Suppressor macrophage treated with lipopolysaccharide for 4 hours (primary cell): ENCODE measurements at regions not wholly inside any gene's neighbourhood (a gene's known extent, or its start where the extent isn't known, plus 50 kb on each side); places are given as distances from the start of the nearest gene placed in this dataset.

Experiments
- DNase-seq: peaks from one replicate; pipeline ENCODE4 v3.0.0-alpha.2; 2020

DNA sequence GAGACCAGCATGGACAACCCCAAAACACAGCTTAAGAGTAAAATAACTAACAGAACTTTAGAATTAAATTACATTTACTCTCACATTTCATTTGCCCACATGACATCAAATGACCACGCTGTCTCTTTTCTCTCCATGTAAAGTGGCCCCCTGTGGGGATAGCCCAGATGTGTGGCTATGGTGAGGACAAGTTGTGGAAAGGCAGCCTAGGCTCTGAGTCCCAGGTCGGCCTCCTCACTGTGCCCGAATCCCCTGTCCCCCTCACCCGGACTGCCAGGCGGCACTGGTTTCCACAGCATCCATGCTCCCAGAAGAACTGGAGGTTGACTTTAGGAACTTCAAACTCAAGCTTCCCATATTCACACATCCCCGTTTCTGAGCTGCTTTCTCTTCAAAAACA, 111.8 kb upstream of the UQCRFS1 start:
- no peak for DNase-seq

DNA sequence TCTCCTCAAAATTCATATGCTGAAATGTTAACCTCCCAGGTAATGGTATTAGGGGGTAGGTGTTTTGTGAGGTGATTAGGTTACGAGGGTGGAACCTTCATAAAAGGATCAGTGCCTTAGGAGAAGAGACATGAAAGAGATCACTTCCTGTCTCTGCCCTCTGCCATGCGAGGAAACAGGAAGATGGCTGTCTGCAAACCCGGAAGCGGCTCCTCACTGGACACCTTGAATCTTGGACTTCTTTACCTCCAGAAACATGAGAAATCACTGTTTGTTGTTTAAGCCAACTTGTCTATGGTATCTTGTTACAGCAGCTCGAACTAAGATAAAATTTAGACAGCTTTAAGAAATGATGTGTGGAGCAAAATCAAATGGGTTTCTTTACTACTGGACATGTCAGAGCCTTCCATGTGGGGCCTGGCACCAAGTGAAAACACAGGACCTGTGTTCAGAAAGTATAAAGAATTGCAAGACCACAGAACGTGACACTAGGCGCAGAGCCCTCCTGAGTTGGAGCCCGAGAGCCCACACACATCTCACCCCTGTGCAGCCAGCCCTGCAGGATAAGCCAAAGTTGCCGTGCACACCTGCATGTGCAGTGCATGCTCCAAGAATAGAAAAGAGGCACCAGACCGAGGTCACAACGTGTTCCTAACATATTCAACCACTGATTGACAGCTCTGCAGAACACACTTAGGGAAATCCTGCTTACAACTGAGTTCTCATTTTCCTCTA, 112.5 kb upstream of the UQCRFS1 start:
- no peak for DNase-seq

DNA sequence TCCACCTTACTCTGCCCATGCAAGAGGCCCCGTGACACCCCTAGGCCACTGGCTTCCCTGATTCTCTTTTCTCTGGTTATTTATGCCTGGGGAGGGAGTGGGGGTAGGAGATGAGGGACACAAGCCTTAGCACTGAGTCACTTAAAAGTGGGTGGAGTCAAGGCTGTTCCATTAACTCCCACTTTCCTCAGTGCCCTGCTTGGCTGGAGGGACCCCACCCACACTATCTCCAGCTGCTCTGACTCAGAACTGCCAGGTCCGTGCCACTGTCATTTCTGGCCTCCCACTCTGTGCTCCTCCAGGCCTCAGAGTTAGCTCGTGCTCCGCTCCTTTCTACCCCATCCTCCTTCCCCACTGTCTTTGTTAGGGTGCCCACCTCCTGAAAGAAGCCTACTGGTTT, 113.4 kb upstream of the UQCRFS1 start:
- no peak for DNase-seq

DNA sequence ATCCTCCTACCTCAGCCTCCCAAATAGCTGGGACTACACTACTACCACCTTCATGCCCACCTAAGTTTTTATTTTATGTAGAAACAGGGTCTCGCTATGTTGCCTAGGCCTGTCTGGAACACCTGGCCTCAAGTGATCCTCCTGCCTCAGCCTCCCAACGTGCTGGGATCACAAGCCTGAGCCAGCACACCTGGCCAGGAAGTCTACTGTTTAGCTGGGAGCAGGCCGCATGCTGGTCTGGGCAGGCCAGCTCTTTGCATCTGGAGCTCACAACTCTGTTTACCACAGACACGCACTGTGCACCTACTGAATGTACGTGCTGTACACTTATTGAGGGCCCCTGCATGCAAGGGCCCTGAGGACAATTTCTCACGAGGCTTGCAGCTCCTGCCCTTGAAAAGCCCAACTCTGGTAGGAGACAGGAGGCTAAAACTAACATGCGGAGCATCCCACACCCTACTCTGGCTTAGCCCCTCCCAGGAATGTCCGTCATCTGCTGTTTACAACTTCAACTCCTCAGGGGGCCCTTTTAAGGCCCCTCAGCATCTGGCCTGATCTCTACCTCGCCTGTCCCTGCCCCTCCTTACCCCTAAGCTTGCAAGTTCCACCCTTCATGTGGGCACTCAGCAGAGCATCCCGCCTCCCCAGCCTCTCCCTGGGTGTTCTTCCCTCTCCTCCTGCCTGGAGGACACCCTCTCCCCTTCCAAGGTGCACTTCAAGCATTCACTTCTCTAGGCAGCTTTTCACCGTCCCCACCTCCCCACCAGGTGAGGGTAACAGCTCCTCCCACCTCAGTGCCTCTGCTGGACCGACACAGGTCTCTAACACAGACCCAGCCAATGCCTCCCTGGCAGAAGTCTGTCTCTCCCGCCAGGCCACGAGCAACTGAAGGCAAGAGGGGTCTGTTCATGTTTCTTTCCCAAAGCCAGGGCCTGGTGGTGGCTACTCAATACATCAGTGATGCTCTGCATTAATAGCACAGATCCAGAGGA, 114.2 kb upstream of the UQCRFS1 start:
- no peak for DNase-seq

DNA sequence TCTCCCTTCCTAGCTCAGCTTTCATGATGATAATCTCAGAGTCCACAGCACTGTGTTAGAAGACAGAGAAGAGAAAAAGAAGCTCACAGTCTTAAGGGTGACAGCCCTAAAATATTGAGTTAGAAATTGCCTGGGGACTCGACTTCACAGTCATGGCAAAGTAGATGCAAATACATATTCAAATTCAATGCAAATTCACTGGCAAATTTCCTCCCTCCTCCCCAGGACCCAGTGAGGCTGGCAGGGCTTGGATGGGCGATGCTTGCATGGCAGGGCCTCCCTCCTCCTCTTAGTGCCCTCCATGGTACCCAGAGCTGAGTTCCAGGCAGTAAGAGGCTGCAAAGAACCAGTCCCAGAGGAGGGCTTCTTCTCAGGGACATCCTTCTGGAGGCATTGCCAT, 115.6 kb upstream of the UQCRFS1 start:
- DNase-seq, result no peak

DNA sequence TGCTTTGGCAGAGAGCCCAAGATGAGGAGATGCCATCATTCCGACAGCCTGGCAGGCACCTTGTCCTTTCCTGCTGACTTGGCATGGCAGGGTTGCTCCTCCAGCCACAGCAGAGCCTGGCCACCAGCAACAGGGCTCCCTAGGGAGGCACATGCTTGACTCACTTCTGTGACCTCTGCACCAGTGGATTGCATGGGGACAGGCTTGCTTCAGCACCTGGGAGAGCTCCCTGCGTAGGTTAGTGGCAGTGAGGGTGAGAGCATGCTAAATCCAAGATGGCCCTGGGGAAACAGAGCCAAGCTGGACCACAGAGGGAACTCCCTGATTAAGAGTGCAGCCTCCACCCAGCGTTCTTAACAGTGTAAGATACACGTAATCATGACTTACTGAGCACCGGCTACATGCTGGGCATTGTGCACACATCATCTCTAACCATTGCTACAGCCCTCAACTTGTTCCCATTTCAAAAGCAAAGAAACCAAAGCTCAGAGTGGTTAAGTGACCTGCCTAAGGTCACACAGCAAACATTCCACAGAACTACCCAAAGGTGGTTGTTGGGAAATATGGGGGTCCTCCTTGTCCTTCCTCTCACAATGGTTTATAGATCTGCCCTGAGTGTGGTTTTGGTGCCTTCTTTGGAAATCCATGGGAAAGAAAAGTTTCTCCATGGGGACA, 116.6 kb upstream of the UQCRFS1 start:
- no peak for DNase-seq

DNA sequence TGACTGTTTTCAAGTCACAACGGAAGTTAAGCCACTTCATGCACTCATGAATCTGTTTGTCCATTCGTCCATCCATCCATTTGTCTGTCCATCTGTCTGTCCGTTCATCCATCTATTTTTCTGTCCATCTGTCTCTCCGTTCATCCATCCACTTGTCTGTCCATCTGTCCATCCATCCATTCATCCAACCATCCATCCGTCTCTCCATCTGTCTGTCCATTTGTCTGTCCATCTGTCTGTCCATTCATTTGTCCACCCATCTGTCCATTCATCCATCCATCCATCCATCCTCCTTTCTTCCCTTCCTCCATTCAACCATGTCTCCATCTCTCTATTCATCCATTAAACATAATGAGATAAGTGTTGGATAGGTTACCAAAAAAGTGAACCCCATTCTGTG, 123.5 kb upstream of the UQCRFS1 start:
- DNase-seq, result no peak

DNA sequence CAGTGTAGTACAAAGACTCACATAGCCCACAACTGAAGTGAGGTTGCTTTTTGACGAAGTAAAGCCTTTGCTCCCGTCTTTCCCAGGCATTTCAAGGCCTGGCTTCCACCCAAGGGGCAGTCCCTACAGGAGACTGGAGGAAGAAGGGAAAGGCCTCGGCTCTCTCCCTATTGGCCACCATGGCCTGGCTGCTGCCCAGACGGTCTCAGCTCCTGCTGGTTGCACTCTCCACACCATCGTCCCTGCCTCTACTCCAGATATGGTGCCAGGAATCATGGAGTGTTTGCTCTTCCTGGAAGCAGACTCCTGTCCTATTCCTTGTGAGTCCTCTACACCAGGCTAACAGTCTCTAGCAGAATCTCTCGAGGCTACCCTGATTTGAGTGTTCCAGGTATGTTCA, 124.1 kb upstream of the UQCRFS1 start:
- DNase-seq, result no peak

DNA sequence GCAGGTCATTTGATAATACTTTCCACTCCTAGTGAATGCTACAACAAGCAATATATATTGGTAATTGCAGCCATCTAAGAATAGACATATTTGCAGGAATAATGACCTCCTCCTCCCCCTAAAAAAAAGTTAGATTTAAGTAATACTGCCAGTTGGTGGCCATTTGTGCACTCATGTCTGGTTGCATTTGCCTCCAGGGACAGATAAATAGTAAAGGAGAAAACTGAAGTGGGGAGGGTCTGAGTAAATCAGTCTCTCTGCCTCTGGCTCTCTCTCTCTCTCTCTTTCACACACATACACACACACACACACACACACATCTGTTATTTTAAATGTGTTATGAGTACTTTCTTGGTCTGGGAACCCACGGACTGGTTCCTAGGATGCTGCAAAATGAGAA, 125.5 kb upstream of the UQCRFS1 start:
- no peak for DNase-seq

DNA sequence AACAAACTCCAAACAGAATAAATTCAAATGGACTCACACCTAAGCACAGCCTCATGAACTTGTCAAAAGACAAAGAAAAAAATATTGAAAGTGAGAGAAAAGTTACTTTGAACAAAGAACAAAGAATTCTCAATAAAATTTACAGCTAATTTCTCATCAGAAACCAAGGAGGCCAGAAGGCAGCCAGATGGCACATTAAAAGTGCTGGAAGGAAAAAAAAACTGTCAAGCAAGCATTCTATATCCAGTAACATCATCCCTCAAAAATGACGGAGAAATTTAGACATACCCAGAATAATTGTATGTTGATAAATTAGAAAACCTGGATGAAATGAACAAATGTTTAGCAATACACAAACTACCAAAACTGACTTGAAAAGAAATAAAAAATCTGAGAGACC, 129.8 kb upstream of the UQCRFS1 start:
- DNase-seq, result no peak

DNA sequence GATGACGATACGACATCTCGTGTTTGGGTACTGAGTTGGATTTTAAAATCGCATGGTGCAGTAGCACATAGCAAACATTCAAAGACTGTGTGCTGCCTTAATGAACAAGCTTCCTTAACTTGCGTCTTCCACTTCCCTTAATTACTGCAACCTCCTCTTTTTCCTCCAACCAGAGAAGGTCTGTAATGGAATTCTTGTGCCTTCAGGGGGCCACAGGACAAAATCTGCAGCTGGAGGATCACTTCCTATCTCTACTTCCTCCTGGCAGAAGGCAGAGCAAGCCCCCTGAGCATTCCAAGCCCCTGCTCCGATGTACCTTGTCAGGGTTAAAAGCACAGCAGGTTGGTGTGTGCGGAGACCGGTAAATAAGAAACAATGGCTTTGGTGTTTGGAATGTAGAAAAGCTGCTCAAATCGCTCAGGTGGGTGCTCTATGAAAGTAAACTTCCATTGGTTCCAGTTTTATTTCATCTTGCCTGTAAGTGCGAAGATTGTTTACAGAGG, 151.3 kb upstream of the UQCRFS1 start:
- no peak for DNase-seq

DNA sequence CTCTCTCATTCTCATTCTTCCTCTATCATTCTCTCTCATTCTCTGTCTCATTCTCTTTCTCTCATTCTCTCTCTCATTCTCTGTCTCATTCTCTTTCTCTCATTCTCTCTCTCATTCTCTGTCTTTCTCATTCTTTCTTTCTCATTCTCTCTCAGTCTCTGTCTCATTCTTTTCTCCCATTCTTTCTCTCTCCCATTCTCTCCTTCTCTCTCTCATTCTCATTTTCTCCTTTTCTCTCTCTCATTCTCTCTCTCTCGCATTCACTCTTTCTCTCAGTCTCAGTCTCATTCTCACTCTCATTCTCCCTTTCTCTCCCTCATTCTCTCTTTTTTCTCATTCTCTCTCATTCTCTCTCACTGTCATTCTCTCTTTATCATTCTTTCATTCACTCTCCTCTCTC, 152.0 kb upstream of the UQCRFS1 start:
- DNase-seq, result no peak

DNA sequence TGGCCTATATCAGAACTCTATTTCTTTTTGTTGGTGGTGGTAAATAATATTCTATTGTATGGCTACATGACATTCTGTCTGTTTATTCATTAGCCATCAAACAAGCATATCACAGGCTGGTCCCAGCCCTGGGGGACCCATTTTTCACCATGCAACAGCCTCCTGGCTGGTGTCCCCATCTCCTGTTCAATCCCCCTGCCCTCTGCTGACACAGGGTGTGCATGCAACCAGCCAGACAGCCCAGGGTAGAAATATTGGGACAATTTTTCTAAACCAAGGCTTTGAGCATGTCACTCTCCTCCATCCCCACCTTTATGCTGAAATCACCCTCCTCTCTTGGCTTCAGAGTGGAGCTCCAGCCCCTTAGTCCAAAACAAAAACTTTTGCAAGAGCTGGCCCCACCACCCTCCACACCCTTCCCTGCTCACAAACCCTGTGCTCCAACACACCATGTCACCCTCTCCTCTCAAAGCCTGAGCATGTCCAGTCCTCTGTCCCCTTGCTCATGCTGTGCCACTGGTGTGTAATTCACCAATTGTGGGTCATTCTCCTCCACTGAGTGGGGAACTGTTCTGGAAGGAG, 153.0 kb upstream of the UQCRFS1 start:
- DNase-seq, result no peak

DNA sequence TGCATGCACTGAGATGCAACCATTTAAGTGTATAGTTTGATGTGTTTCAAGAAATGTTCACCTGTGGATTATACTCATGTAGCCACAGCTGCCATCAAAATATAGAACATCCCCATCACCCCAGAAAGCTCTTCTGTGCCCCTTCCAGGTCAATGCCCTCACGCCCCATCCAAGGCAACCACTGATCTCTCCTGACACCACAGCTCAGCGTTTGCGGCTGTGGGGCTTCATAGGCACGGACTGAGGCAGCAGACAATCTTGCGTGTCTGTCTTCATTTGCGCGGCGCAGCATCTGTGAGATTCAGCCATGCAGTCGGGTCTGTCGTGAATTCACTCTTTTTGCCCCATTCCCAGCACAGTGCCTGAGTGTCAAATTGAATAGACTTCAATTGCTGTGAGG, 153.8 kb upstream of the UQCRFS1 start:
- no peak for DNase-seq

DNA sequence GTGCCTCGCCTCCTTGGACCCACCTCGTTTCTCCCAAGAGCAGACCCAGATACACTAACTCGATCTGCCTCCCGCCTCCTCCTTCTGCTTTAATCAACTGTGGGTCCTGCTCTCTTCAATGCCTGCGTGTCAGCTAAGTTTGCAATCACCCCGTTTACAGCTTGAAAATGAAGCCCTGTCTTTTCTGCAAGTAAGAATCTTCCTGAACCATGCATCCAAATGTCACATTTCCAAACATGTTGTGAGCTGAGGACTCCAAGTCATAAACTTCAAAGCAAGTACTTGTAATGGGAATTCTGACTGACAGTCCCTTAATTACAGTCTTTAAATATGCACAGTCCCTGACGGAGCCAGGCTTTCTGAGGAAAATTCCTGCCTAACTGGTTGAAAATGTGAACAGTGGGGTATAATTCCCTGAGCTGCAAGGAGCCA, 154.9 kb upstream of the UQCRFS1 start:
- no peak for DNase-seq

DNA sequence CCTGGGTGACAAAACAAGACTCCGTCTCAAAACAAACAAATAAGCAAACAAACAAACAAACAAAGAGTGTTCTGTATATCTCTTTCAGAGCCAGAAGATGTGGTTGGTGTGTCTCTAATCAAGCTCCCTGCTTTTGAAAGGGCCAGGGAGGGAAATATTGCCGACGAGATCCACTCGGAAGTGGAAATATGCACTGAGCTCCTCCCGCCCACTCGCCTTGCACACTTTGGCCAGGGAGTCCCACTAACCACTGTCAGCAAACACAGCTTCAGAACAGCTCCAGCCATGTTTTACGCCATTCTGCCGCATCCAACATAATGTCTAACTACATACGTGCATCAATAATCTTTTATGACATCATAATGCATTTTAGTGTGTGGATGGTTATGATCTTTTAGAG, 155.5 kb upstream of the VSTM2B start:
- no peak for DNase-seq

DNA sequence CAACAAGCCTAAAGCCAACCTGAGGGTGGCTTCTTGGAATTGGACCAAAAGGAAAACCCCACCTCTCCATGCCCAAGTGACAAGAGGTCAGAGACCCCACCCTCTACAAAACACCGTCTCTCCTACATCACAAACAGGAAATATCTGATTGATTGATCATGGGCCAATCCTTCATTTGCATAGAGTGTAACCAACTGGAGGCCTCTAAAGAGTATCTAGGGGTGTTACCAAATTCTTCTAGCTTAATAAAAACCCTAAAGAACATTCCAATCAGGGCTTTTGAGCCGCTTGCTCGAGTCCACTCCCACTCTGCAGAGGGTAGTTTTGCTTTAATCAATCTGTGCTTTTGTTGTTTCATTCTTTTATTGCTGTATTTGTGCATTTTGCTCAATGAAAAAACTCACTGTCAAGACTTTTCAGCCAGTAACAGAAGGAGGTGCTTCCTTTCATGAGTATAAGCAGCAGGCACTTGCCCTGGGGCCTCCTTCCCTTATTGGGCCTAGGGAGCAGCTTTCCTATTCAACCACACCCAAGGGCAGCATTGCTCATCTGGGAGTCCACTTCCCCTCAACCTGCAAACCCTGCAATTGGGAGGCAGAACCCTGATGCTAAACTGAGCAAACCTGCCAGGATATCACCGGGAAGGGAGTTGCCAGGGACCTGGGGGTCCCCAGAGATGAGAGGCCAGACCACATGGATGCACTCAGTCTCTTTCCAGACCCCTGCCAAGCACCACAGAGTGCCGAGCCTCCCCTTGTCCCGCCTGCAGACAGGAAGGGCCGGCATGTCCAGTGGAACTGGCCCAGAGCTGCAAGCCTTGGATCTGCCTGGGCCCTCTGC, 154.3 kb upstream of the VSTM2B start:
- no peak for DNase-seq

DNA sequence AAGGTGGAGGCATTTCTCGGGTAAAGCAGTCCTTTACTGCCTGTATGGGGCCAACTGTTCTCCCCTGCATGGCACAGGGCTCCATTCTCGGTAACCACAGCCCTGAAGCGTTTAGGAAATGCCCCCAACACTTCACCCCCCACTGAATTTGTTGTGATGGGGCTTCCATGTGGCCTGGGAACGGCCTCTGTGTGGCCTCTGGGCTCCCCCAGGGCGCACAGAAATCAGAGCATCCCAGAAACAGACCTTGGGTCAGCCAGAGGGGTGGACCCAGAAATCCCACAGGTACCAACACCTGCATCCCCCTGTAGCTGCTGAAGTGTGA, 153.7 kb upstream of the VSTM2B start:
- no peak for DNase-seq

DNA sequence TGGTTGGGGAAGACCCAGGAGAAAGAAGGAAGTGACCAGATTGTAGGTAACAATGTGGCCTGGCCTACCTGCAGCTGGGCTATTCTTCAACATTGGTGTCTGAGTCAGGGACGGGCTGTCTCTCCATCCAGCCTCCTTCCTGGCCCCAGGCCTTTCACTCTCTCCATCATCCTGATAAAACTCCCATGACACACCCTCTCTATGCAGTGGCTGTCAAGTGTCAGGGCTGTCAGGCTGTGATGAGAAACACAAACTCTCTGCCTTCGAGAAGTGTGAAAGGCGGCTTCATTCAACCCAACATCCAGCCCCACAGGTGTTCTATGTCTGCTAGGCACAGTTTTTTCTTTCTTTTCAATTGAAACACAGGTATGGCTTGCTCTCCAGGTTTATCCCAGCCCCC, 153.3 kb upstream of the VSTM2B start:
- DNase-seq, result no peak

DNA sequence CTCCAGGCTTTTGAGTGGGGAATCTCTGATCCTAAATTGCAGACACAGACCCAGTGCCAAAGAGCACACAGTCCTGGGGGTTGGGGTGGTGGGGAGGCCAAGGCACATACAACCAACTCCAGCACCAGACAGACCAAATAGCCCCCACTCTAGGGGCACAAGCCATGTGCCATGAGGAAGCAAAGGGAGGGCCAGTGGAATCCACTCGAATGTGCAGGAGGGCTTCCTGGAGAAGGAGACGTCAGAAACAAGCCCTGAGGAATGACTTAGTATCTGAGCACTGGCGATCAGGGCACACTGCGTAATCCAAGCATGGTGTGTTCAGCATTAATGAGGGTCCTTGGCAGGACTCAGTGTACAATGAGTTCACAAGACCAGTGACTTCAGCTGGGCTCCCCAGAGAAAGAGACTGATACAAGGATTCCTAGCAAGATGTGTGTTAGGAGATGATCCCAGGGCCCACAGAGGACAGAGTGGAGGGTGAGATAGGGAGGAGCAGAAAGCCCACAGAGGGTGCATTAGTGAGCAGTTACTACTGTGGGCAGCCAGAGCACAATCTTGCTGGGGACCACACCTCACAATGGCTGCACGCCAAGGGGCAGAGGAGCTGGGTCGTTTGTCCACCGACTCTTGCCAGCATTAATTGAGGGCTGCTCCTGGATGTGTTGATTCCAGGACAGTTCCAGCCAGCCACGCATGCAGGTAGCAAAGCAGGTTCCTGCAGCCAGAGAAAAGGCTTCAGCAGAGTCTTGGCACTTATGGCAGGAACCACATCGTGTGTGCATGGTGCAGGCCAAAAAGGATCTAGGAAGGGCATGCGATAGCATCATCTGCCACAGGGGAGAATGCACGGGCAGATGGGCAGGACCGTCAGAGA, 152.6 kb upstream of the VSTM2B start:
- DNase-seq, result no peak

DNA sequence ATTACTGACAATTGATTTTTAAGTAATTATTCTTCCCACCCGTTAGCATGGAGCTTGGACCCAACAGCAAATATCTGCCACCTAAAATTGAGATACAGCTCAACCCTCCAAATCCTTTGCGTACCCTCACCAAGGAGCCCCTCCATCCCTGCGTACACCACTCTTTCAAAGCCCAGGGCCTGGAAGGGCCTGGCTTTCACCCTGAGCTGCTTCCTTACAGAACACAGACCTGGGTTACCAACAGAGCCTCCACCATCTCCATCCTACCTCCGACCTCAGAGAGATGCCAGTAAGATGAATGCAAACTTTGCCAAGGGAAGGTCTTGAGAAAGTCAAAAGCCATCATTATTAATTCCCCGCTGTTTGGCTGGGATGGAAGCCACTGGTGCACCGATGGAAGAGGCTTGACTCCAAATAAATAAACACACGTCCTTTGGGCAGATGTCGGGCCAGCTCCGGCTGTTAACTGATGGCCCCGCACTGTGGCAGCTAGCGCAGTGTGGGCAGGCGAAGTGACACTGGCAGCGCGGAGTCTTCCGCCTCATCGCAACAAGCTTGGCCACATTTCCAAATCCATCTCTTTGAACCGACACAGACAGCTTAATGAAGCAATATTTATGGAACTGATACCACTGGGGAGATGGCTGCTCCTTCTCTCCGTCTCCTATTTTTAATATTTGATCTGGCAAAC, 150.2 kb upstream of the VSTM2B start:
- no peak for DNase-seq
